ENCODE measurements at regions not wholly inside any gene's neighbourhood (a gene's known extent, or its start where the extent isn't known, plus 50 kb on each side); places are given as distances from the start of the nearest gene placed in this dataset.

DNA sequence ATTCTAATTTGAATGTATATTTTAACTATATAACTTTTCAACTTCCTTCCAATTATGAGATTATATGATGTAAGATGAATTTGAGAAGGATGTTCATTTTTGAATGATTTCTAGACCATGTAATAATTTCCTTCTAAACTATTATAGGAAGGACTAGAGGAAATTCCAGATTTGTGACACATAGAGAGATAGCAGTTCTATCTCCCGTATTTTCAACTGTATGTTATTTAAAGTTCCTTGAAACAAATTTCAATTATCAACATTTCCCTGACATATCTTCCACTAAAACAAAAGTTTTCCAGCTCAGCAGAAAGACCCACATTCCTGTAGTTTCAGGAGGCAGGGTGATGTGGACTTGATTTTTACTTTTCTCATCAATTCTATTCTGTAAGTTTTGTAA lies 396.7 kb upstream of the C1orf87 start:
- TF ChIP-seq, protein P1, sequence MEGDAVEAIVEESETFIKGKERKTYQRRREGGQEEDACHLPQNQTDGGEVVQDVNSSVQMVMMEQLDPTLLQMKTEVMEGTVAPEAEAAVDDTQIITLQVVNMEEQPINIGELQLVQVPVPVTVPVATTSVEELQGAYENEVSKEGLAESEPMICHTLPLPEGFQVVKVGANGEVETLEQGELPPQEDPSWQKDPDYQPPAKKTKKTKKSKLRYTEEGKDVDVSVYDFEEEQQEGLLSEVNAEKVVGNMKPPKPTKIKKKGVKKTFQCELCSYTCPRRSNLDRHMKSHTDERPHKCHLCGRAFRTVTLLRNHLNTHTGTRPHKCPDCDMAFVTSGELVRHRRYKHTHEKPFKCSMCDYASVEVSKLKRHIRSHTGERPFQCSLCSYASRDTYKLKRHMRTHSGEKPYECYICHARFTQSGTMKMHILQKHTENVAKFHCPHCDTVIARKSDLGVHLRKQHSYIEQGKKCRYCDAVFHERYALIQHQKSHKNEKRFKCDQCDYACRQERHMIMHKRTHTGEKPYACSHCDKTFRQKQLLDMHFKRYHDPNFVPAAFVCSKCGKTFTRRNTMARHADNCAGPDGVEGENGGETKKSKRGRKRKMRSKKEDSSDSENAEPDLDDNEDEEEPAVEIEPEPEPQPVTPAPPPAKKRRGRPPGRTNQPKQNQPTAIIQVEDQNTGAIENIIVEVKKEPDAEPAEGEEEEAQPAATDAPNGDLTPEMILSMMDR (conservative IDR thresholded peaks at IDR 0.05; ENCODE audit: low read length): no peak
- no peak for TF ChIP-seq EZH2phosphoT487 (IDR thresholded peaks at IDR 0.05; ENCODE audit: borderline replicate concordance, low read depth, low read length)

All from OCI-LY7 (cell line).